ENCODE measurements at regions not wholly inside any gene's neighbourhood (a gene's known extent, or its start where the extent isn't known, plus 50 kb on each side); places are given as distances from the start of the nearest gene placed in this dataset.

GRCh38 chr20:4516876-4517275 lies 169.4 kb upstream of the PRNP start:
- TF ChIP-seq POLR2A (IDR thresholded peaks at IDR 0.05; ENCODE audit: low read length) (no peak), USF2 (IDR thresholded peaks at IDR 0.05) (no peak)

Measured in A549 (cell line).